HK-2 (cell line): ENCODE measurements at regions not wholly inside any gene's neighbourhood (a gene's known extent, or its start where the extent isn't known, plus 50 kb on each side); places are given as distances from the start of the nearest gene placed in this dataset.
A peak's percentile ranks its signal among the peaks of the same experiment; 100 is the strongest.

Experiments
- DNase-seq: peaks from one replicate; pipeline ENCODE4 v3.0.0-alpha.2; 2018; ENCODE audit not compliant: unreplicated experiment

- no peak for DNase-seq
Measured at GRCh38 chr4:156496797-156497196, 474.8 kb downstream of the PDGFC start.

- DNase-seq = no peak
Measured at GRCh38 chr4:156495836-156496235, 475.8 kb downstream of the PDGFC start.

DNA sequence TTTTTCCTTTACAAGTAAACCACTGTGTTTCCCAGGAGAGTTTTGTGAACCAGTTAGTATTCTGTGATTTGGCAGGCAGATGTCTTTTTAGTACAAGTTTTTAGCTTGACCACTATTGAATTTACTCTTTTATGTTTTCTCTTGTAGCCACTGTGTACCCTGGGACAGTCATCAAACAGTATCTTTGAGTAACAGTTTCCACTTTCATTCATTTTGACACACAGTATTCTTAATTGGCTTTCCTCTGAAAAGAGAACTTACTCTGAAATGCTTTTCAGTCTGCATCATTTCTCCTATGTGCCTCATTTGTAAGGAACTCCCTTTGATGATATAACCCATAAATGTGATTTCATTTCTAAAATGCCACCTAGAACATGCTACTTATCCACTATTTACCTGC, 476.5 kb downstream of the PDGFC start:
- no peak for DNase-seq

GRCh38 chr4:156493858-156494257, 477.7 kb downstream of the PDGFC start:
- DNase-seq = no peak

- no peak for DNase-seq
Measured at GRCh38 chr4:156487107-156487506, 484.5 kb downstream of the PDGFC start.

DNA sequence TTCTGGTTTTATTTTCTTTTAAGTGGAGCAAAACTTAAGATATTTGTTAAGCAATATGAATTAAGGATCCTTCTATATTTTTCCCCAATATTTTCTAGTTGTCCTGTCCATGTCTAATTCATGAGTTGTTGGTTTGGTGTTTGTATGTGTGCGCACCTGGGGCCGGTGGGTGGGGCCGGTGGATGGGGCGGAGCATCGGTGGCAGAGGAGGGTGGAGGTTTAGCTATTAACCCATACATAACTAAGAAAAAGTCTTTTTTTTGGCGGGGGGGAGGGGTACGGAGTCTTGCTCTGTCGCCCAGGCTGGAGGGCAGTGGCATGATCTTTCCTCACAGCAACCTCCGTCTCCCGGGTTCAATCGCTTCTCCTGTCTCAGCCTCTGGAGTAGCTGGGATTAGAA, 489.8 kb downstream of the PDGFC start:
- DNase-seq = no peak

GRCh38 chr4:156477636-156478035, 494.0 kb downstream of the PDGFC start:
- no peak for DNase-seq

DNA sequence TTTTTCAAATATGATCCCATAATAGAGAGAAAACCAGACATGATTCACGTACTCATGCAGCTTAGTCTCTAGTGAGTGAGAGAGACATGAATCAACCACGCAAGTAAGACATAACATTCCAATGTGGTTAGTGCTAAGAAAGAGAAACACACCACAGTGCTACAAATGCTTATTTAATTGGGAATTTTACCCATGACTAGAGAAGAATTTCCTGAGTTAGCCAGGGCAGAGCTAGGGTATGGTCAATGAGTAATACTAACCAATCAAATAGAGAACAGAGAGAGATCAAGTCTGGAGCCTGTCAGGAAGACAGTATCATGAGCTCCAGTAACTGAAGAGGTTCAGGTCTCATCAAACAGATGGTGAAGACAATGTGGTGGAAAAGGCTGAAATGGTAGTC, 495.2 kb downstream of the PDGFC start:
- peak; percentile 28 for DNase-seq

DNA sequence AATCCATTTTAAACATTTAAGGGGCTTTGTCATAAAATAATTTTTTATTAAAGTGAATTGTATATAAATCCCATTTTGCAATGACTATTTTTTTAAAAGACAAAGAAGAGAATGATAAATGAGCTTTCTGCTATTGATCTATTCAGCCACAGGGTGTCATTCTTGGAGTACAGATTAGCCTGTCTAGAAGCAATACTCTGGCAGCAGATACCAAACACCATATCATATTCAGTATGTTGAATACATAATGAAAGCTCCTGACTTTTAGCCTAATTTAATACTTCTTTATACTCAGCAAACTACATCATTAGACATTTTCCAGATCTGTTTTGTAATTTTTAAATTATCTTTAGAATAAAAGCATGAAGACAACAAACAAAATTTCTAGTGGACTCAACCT, 496.3 kb downstream of the PDGFC start:
- no peak for DNase-seq

GRCh38 chr4:156473151-156473550, 498.4 kb downstream of the PDGFC start:
- no peak for DNase-seq

DNA sequence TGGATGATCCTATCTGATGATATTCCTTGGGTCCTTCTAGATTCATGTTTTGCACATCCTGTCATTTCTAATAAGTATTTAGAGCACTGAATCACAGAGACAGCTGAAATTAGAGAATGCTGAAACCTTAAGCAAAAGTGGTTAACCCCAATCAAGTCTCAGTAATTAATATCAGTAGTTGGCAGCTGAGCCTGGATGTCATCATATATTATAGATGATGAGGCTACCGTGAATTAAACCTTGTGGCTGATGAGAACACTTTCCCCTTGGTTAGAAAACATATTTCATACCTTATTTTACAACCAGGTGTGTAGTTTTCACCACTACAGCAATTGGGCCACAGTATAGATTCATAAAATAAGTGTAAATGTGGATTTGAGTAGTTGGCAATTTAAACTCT, 499.0 kb downstream of the PDGFC start:
- no peak for DNase-seq

DNA sequence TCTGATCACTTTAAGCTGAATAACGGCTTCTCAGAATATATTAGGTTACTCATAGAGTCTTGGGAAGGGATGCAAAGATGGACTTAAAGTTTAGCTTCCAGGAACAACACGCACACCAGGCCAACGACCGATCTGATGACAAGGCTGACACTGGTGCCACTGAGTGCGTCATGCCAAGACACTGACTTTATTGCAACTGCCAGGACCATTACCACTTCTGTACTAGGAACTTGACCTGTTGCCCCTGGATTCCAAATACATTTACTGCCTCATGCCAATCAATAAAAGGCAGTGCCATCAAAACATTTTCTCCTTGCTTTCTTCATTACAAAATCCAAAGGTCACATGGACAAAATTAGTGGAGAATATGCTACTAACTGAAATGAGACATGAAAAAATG, 505.9 kb upstream of the CTSO start:
- no peak for DNase-seq

DNA sequence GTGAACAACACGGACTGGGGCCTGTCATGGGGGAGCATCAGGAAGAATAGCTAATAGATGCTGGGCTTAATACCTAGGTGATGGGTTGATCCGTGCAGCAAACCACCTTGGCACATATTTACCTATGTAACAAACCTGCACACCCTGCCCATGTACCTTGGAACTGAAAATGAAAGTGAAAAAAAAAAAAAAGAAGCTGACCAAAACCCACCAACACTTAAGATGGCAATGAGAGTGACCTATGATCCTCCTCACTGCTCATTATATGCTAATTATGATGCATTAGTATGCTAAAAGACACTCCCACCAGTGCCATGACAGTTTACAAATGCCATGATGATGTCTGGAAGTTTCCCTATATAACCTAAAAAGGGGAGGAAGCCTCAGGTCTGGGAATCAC, 503.2 kb upstream of the CTSO start:
- DNase-seq = no peak

- no peak for DNase-seq
Measured at GRCh38 chr4:156443488-156443887, 489.8 kb upstream of the CTSO start.

DNA sequence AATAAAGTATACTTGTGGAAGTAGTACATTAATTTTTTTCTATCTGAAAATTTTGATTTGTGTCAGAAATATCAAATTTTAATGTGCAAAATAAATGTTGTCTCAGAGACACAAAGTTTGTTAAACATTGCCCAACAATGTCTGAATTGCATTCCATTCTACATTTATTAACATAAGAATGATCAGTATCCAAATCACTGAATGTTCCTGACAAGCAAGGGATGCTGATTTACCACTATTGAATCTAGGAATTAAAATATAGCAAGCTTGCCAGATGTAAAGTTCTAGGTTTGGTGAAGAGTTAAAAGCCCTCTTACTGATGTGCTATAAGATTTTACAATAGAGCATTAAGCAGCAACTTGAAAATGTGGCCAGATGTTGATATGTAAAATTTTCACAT, 489.2 kb upstream of the CTSO start:
- DNase-seq = no peak

- no peak for DNase-seq
Measured at GRCh38 chr4:156439576-156440200, 486.0 kb upstream of the CTSO start.

DNA sequence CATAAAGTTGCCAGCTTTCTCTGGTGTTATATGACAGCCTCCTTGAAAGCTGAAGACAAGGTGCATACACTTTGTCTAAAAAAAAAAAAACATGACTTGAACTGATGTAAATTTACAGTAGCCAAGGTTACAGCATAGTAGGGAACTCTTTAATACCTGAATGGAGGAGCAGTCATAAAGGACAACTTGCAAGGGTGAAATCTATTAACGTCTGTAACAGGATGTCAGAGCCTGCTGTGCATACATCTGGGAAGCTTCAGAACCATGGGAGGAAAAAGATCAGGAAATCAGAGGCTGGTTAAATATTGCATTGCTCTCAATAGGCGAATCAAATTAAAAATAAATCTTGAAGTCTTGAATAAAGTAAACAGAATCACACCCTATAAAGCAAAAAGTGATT, 484.0 kb upstream of the CTSO start:
- no peak for DNase-seq

GRCh38 chr4:156422576-156422975, 468.9 kb upstream of the CTSO start:
- no peak for DNase-seq

DNA sequence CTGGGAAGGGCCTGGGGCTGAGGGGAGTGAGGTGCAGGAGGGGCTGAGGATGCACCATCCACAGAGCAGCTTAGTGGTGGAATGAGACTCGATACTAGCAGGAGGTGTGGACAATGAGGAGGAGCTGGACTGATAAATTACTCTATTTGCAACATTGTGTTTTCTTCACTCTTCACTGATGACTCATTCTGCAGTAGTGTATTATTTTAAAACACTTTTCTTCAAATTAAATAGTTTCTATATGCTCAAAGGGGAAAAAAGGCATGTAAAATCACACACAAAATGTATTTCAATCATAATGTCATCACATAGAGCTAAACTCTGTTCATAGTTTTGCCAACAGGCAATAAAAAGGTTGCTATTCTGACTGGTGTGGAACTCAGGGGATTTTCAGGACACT, 467.0 kb upstream of the CTSO start:
- DNase-seq = no peak

DNA sequence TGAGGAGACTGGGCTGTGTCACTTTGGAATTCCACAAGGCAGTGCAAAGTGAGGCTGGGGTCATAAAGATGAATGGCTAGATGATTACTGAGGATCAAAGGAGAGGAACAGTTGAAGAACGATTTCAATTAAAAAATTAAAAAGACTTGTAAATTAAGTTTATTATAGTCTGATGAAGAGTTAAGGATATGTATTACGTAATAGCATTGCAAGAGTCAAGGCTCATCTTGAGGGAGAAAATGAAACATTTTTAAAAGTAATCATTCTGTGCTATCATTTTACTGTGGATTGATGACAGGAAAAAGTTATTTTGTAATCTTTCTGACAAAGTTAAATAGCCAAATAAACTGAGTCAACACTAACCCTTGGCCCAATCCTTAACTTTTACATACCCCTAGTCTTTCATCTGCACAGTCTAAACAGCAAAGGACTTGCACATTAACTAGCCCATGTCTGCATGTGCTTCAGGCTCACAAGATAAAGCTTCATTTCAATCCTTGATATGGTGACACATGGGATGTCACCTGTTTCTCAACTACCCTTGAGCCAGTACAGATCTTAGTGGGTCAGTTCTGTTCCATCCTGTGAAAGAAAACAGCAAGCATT, 465.5 kb upstream of the CTSO start:
- DNase-seq = no peak

DNA sequence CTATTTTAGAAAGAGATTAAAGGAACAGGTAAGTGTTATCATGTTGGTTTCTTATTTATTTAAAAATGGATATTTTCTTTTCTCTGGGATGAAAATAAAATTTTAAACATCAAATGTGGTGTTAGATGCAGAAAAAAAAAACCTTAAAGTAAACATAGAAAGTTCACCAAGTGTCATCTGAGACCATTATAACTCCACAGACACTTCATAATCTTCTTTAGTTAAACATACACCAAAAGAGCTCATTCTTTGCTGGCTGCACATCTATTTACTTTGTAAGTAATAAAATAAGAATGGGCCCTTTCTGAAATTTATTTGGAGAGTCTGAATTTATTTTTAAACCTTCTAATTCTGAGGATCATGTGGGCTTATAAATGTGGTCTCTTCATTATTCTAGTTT, 460.7 kb upstream of the CTSO start:
- no peak for DNase-seq

DNA sequence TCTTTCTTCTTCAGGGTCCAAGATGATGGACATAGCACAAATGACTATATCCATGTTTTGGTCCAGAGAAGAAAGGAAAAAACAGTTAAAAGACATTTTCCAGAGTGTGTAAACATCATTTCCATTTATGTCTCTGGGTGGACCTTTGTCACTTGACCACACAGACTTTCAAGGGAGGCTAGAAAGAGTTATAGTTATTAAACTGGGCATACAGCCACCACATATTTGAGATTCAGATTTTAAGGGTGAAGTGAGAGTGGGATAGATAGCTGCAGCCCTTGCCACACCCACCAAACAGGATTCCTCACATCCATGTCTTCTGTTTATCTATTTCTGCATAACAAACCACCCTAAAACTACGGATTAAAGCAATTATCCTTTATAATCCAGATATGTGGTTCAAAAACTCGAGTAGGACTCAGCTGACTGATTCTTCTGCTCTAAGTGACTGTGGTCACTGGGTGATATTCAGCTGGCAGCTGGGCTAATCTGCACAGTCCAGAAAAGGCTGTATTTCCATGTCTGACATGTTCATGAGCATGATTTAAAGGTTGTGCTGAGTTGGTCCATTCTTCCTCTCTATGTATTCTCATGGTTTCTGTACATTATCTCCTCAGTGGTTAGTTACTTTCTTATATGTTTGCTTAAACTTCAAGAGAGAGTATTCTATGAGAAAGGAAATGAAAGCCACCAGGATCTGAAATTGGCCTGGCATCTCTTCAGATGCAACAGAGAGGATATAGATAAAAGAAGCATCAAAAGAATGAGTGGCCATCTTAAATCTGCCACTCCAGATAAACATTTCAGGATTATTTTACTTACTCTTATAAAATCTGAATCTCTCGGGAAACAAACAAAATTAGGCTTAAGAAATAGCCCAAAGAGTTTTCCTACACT, 459.8 kb upstream of the CTSO start:
- no peak for DNase-seq

DNA sequence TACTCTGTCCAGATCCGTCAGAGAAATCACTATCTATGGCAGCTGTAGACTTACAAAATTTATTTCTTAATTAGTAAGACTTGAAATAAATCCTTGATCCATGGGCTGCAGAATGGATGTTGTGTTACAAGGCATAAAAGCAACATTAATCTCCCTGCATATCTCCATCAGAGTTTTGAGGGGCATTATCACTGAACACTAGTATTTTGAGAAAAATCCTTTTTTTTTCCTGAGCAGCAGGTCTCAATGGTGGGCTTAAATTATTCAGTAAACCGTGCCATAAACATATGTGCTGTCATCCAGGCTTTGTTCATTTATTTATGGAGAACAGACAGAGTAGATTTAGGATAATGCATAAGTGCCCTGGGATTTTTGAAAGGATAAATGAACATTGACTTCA, 457.9 kb upstream of the CTSO start:
- DNase-seq = no peak
